HG03460 (cell line): ENCODE measurements at regions not wholly inside any gene's neighbourhood (a gene's known extent, or its start where the extent isn't known, plus 50 kb on each side); places are given as distances from the start of the nearest gene placed in this dataset.

Experiments
- ATAC-seq: cut with Tn5 transposase; IDR thresholded peaks from one replicate; pipeline ENCODE4 v1.9.1; 2021; ENCODE audit not compliant: unreplicated experiment

DNA sequence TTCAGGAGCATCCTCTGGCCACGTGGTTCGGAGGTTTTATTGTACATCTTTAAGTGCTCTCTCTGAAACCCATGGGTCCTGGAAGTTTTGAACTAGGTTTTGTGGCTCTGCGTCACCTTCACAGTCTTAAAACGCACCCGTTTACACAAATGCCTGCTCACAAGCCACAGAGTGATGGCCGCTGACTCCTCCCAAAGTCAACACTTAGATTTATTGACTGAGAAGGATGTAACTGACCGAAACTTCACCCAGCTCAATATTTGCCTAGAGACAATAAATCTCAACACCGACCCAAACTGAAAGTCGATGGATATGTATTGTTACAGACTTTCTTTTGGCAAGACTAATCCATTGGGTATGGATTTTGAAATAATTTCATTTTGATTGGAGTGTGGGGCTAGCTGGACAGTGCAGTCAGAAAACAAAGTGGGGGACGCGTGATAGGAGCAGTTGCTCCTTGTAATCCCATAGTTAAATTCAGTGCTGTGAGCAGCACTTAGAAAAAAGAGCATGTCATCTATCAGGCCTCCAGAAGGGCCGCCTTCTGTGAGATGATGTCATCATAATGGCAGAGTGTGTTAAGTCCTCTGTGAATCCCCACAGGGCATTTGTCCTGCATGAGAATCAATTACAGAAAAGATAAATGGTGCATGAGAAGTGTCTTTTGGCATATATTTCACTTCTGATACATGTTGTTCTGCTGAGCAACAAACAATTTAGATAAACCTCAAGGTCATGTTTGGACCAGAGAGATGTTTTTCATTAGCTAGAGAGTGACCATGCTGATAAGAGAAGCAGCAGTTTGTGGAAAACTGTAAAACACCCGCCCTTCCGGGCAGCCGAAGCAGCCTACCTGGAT, 183.7 kb downstream of the INO80D start:
- no peak for ATAC-seq

DNA sequence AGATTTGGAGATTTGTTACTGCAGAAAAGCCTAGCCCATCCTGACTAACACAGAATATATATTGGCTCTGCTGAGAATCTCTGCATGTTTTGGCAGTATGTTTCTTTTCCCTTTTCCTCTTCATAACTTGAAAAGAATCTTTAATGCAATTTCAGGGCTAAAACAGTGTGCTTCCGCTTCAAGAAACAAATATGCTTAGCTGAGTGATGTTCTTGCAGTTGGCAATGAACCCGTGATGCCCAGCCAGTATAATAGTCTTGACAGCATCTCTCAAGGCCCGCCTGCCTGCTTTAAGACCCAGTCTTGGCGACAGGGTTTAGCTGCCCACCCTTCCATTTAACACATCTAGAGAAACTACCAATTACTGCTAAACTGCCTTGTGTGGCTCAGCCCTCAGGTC, 184.5 kb downstream of the INO80D start:
- ATAC-seq = no peak

DNA sequence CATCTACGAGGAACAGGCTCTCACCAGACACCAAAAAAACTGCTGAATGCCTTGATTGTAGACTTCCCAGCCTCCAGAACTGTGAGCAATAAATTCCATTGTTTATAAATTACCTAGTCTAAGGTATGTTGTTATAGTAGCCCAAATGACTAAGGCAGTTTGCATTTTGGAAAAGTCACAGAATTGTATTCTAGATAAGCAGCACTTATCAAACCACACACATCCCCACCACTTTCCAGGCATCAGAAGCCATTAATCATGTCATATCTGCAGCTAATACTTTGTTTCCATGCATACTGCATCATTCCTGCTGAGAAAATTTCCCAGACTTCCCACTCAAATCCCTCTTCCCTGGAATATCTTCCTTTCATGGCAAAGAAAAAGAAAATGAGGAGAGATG, 187.2 kb downstream of the INO80D start:
- ATAC-seq = no peak

DNA sequence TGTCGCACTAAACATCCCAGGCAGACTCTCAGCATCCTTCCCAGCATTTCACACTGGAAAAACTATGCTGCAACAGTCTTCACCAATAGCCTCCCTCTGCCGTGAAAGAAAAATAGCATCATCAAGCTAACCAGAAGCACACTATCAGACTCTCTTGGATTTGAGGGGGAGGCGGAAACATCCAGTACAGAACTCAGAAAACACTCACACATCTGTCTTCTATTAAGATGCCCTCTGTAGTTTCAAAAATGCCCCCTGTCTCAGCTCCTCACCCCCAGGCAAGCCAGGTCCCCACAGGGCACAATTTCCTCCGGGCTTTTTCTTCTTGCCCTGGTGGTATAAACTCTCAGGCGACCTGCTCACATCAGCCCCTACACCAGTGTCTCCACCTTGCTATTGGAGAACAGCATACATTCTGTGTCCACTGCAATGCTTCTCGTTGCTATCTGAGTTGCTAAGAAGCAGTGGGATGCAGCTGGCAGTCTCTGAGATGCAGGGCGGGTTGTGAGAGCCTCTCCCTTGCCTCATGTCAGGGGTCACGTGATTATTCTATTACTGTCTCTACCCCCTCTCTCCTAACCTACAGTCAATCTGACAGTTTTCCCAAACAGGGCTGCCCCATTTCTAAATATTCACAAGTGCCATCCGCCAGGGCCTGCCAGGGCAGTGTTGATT, 189.9 kb downstream of the INO80D start:
- ATAC-seq = no peak

DNA sequence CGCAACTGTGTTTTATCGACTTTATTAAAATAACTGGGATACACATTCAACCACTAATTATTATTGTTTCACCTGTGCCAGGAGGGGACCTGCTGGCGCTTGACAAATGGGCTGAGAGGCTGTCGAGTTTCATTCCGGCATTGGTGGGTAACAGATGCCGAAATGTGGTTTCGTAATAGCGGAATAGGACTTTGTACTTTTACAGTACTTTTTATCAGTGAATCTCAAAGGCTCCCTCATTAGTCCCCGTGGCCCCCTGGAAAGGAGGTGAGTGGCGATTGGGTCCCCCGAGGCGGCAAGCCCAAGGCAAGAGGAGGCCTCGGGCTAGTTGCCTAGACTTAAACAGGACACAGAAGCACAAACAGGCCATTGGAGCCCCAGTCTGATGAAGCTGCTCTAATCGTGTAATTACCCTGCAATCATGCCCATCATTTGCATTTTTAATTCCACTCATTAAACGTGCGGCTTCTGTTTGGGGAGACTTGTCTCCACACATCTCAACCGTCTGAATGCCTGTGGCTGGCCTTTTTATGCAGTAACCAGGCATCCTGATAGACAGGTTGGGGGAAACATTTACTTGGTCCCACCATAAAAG, 193.2 kb downstream of the INO80D start:
- ATAC-seq = no peak

DNA sequence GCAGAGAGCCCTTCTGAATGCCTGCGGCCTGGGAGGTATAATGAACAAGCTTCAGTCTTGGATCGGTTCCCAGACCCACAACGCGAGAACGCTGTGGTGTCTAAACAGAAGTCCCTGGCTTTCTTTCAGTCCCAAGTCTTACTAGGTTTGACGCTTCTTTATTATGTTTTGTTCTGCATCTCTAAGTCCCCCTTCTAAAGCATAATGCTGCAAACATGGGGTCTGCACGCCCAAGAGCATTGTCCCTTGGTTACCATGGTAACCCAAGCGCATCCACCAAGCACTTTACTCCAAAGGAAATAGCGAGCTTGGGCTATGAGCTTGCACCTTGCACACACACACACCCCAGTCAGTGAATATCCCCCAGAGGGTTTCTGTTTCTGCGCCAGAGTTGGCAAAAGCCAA, 193.7 kb downstream of the INO80D start:
- no peak for ATAC-seq

DNA sequence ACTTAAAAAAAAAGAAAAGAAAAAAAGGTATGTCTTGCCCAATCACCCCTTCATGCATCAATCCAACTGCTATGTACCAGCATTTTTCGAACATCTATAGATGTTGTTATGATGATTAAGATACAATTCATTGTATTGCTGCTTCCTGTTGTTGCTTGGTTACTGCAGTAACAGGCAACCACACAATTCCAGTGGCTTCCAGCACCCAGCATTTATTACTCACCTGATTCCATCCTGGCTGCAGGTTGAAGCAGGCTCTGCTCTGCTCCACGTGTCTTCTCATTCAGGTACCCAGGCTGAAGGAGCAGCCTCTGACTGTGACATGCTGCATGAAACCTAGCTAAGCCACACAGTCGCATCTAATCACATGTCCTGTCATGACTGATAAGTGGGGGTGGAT, 196.9 kb downstream of the INO80D start:
- ATAC-seq = no peak

DNA sequence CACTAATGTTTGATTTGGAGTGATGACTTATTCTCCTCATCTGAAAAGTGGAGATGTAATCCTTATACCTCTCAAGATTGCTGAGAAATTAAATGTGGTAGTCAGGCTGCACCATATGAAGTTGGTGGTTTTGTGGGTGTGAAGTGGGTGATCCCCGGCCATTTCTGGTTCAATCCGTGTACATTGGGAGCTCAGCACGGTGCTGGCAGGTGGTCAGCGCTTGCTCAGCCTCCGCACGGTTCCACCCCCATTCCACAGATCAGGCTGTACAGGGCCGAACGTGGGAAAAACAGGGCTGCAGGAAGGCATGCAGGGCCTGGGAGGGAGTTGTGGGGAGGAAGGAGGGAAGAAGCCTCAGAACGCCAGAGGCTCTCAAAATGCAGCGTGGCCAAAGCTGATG, 198.3 kb downstream of the INO80D start:
- ATAC-seq = no peak

DNA sequence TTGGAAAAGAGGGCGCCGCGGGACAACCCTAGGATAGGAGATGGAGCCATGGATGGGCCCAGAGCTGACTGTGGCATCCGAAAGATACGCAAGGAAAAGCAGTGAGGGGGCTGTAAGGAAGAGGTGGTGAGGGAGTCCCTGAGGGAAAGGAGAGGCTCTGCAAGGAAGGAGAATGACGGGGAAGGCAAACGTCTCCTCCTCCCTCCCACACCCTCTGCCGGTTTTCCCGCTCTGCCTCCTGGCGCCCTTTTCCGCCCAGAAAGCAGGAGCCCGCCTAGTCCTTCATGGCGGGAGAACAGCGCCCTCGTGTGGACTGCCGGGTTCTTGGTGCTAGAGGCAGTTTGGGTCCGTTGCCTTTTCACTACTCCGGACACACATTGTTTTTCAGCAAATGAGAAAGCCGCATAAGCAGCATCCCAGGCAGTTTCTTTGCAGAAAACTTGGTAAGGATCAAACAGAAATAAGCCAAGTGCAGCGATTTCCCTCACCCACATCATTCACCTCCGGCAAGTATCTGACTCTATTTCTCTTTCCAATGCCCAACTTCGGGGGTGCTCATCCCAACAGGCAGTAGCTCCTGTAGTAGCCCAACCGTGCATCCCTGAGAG, 200.4 kb downstream of the INO80D start:
- ATAC-seq = peak; percentile 69

DNA sequence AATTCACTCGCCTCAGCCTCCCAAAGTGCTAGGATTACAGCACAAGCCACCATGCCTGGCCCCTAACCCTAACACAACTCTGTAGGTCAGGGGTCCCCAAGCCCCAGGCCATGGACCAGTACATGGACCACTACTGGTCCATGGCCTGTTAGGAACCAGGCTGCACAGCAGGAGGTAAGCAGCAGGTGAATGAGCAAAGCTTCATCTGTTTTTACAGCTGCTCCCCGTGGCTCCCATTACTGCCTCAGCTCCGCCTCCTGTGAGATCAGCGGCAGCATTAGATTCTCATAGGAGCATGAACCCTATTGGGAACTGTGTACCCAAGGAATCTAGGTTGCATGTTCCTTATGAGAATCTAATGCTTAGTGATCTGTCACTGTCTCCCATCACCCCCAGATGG, 201.7 kb downstream of the NRP2 start:
- ATAC-seq = no peak

DNA sequence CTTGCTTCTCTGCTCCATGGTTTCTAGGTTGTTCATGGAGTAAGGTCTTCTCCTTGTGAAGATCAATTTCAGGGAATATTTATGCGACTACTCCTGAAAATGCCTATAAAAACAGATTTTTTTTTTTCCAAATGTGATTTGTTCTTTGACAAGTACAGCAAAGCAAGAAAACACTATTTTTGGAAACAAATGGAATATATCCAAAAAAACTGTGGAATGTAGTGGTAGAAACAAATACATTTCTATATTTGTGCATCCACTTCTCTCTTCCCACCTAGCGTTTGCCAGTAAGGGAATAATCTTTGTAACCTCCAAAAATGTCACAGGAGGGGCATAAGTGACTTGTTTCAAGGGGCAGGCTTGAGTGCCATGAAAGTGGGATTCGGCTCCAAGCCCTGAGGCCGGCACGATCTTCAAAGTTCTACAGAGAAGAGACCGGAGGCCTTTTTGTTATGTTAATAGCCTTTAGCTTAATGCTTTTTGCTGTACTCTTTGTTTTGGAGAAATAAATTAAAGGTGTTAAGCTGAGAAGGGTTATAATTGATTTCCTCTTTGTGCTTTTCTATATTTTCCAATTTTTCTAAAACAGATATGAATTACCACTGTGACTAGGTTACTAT, 200.6 kb downstream of the NRP2 start:
- ATAC-seq = no peak

DNA sequence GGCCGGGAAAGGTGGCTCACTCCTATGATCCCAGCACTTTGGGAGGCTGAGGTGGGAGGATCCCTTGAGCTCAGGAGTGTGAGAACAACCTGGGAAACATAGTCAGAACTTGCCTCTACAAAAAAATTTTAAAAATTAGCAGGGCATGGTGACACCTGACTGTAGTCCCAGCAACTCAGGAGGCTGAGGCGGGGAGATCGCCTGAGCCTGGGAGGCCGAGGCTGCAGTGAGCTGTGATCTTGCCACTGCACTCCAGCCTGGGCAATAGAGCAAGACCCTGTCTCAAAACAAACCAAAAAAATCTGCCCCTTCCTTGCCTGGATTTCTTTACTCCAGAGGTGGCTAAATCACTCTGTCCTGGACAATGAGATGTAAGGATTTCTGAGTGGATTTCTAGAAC, 197.7 kb downstream of the NRP2 start:
- ATAC-seq = no peak

DNA sequence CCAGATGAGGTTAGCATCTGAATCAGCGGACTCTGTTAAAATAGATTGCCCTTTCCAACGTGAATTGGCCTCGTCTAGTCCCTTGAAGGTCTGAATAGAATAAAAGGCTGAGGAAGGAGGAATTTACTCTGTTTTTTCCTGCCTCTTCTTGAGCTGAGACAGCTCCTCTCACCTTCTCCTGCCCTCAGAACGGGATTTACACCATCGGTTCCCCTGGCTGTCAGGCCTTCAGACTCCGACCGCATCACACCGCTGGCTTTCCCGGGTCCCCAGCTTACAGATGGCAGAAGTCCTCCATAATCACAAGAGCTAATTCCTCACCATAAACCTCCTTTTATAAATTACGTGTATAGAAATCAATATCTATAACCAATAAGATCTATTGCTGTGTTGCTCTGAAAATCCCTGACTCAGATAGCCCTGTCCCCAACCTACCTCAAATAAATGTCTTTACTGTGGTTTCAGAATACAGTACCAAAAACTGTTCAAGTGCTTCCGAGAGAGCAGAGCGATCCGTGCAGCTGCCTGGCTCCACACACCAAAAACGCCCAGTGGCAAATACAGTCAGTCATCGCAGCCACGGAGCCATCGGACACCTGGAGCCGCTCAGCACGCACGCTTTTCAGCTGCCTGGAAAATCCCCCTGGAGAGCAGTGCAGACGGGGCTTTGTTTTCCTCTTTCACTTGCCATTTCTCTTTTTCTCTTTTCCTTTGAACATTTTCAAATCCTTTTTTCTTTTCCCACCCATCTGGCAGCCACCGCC, 196.9 kb downstream of the NRP2 start:
- ATAC-seq = no peak

DNA sequence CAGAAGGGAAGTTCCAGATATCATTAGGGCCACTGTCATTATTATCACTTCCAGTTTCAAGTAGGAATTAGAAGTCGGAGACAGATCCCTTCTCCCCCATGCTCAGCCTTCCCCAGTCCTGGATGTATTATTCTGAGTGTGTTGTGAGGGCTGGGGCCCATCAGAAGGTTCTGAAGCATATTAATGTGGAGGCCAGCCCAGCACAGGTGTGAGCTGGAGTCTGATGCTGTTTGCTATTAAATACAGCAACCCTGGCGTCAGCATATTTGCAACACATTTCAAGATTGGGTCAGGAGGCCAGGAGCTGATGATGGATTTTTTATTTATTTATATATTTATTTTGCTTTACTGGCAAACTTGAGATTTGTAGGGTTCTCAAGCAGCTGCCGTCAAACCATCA, 195.2 kb downstream of the NRP2 start:
- no peak for ATAC-seq

DNA sequence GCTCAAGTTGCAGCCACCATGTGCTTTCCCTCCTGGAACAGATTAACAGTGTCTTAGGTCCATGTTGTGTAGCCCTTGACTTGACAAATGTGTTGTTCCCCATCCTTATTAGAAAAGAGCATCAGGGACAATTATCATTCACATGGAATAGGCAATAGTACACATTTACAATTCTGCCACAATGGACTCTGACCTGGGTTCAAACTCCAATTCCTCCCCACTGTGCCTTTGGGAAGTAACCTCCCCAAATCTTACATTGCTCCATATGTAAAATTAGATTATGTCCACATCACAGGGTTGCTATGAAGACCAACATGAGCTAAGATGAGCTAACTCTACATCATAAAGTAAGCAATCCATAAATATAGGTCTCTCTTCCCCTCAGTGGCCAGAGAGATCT, 193.8 kb downstream of the NRP2 start:
- no peak for ATAC-seq

DNA sequence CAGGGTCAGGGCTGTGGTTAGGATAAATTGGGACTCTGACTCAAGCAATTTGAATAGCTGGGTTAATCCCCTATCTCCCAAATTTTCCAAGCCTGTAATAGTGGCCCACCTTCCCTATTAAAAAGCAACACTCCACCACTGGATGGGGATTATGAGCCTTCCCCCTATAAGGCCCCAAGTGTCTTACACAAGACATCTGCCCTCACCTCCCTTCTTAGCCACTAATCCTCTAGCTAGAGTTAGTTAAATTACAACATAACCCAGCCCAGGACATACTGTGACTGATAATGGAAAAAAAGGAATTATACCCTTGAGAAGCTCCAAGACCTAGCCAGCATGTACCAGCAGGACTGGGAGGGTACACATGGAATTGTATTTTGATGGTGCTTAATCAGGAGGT, 190.4 kb downstream of the NRP2 start:
- no peak for ATAC-seq

DNA sequence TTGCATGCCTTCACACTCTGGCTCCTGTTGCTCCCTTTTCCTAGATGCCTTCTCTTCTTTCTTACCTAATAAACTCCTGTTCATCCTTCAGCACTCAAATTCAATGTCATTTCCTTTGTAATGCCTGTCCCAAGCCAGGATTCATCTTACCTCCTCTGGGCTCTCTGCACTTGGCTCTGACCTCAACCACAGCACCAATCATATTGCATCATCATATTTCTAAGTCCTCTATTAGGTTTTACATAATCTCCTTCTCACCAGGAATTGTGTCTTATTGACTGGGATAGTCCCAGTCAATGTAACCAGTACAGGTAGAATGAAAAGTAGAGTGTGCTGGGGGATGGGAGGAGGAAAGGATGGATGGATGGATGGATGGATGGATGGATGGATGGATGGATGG, 187.1 kb downstream of the NRP2 start:
- no peak for ATAC-seq

DNA sequence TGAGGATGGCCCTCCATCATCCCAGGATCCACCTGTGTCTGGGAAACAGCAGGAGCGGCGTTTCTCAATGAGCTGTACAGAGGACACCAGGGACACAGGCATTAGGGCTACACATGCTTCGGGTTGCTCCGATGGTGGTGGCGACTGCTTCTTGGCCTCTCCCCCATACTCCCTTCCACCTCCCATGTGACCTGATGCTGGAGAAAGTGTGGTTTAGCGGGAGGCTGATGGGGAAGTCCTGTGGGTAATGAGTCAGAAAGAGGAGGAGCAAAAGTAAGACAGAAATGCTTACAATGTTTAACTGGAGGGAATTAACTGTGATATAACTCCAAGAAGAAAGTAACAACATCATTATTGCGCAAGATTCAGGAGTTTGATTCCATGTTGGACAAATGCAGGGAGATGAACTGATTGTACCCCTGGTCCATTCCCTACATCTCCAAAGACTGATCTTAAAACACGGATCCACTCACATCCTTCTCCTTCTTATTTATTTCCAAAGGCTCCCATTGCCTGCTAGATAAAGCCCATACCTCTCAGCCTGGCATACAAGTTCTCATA, 186.6 kb downstream of the NRP2 start:
- no peak for ATAC-seq

DNA sequence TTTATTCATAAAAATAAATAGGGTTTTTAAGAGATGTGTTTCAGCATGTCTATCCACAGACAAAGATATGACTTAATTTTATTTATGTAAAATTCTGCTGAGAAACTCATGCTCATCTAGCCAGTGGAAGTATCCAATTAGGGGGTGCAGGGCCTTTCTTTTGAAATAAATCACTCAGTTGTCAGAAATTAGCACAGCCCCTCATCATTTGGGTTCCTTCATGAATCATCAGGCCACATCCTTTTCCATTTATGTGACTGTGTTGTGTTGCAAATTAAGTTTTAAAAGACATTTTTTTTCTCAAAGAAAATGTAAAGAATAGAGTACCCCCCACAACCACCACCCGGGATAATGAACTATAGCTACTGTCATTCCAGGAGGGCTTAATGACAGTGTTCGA, 185.8 kb downstream of the NRP2 start:
- no peak for ATAC-seq

DNA sequence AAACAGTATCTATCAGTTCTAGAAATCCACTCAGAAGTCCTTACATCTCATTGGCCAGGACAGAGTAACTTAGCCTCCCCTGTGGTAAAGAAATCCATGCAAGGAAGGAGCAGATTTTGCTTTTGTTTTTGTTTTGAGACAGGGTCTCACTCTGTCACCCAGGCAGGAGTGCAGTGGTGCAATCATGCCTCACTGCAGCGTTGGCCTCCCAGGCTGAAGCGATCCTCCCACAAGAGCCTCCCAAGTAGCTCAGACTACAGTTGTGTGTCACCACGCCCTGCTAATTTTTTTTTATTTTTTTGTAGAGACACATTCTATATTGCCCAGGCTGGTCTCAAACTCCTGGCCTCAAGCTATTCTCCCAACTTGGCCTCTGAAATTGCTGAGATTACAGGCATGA, 185.1 kb downstream of the NRP2 start:
- no peak for ATAC-seq
